ENCODE measurements at regions not wholly inside any gene's neighbourhood (a gene's known extent, or its start where the extent isn't known, plus 50 kb on each side); places are given as distances from the start of the nearest gene placed in this dataset.
A peak's percentile ranks its signal among the peaks of the same experiment; 100 is the strongest.

- no peak overlapping the region for H3T11ph ChIP-seq (ENCODE audit: low read length)
- no peak overlapping the region for H3K4me2 ChIP-seq (ENCODE audit: insufficient read depth, insufficient read length, low read length)
- no peaks in the 10 kb centered on the region for H4K20me1 ChIP-seq (ENCODE audit: control insufficient read depth, insufficient read depth, insufficient read length)
- DNase-seq = no peak
- no peak overlapping the region for H2BK5ac ChIP-seq (ENCODE audit: insufficient read length, low read length)
- no peak overlapping the region for H4K5ac ChIP-seq (ENCODE audit: insufficient read length, low read depth, low read length)
- H2BK12ac ChIP-seq (ENCODE audit: insufficient read length, low read depth, low read length) = no peak overlapping the region
- H3K23ac ChIP-seq (ENCODE audit: insufficient read length, low read depth, low read length) = no peak overlapping the region
- no peaks in the 10 kb centered on the region for H3K4me1 ChIP-seq (ENCODE audit: insufficient read depth, low read length)
- H3K9ac ChIP-seq (ENCODE audit: extremely low read depth, insufficient read length, low read length) = no peak overlapping the region
- H3K79me1 ChIP-seq (ENCODE audit: insufficient read depth, low read depth, low read length, poor library complexity, severe bottlenecking) = no peaks in the 10 kb centered on the region
- H3K27me3 Mint-ChIP-seq (ENCODE audit: low read depth) = no peaks in the 10 kb centered on the region
- H3K79me2 ChIP-seq (ENCODE audit: insufficient read depth, low read length) = no peaks in the 10 kb centered on the region
- no peak overlapping the region for H3K14ac ChIP-seq (ENCODE audit: insufficient read depth, low read length)
- no peak overlapping the region for H3K4ac ChIP-seq (ENCODE audit: low read depth, low read length)
- no peak overlapping the region for H4K91ac ChIP-seq (ENCODE audit: insufficient read length, low read depth, low read length)
- H2BK20ac ChIP-seq (ENCODE audit: low read depth, low read length, poor library complexity, severe bottlenecking) = no peak overlapping the region
- H4K8ac ChIP-seq (replicated peaks; ENCODE audit: insufficient read length, low read depth, low read length) = no peak overlapping the region
- no peak overlapping the region for H3K27ac ChIP-seq (ENCODE audit: insufficient read length, low read depth, low read length)
- no peak for TF ChIP-seq CTCF (conservative IDR thresholded peaks at IDR 0.05)
- no peak overlapping the region for H2AK5ac ChIP-seq (ENCODE audit: insufficient read length, low read length)
- no peaks in the 10 kb centered on the region for H3K23me2 ChIP-seq (ENCODE audit: insufficient read length, low read depth, low read length, poor library complexity, severe bottlenecking)
- no peaks in the 10 kb centered on the region for H3K9me3 Mint-ChIP-seq
- no peak overlapping the region for H3K18ac ChIP-seq (ENCODE audit: insufficient read length, low read depth, low read length)
- no peaks in the 10 kb centered on the region for H3K27me3 ChIP-seq (ENCODE audit: insufficient read depth, low read length)
- H3K9me3 ChIP-seq (ENCODE audit: control insufficient read depth, low read depth, low read length) = no peaks in the 10 kb centered on the region
- no peak overlapping the region for H3K4me3 Mint-ChIP-seq
- H3K4me1 Mint-ChIP-seq = no peaks in the 10 kb centered on the region; a peak in 1 of 4 replicates
- peak overlapping the region in 1 of 3 experiments; percentile 70; a peak in 1 of 7 replicates for H3K27ac Mint-ChIP-seq
- no peaks in the 10 kb centered on the region for H3K36me3 Mint-ChIP-seq (ENCODE audit: insufficient read depth in 1 of 3, low read depth in 3 of 3)
- no peak overlapping the region for H2BK15ac ChIP-seq (ENCODE audit: low read depth, low read length)
- H3K56ac ChIP-seq (ENCODE audit: insufficient read length, low read depth, low read length) = no peak overlapping the region
- no peak overlapping the region for H2AFZ ChIP-seq (ENCODE audit: low read length)
- WGBS (ENCODE audit: extremely low coverage, insufficient read length, low lambda C conversion rate) = no CpG with 5 or more reads among the region's 2 CpGs
- H2BK120ac ChIP-seq (ENCODE audit: low read depth, low read length, poor library complexity, severe bottlenecking) = no peak overlapping the region
Observed at GRCh38 chr3:152731511-152731910, 103.4 kb upstream of the P2RY1 start.

All from H9 (cell line).